Cardiac fibroblast (primary cell): ENCODE measurements at regions not wholly inside any gene's neighbourhood (a gene's known extent, or its start where the extent isn't known, plus 50 kb on each side); places are given as distances from the start of the nearest gene placed in this dataset.
"Not testable (repeated sequence)": the region's sequence is repeated elsewhere in the genome, so short reads cannot be mapped to it uniquely, and the experiment has no call there.

Source experiments
- DNase-seq, 2 donors: peaks; one replicate each; pipeline versions ENCODE4 v3.0.0 to v3.0.0-alpha.2; 2010; ENCODE audit warnings: low read depth in 2 of 2
- H3K4me3 ChIP-seq, 2 donors: replicated peaks in 1 of 2; 1 replicate in 1 of 2; 2 replicates in 1 of 2; pipeline ENCODE4 v1.5.1; 2011; ENCODE audit warnings: low read depth in 2 of 2, low read length in 2 of 2, mild to moderate bottlenecking in 2 of 2, moderate library complexity in 1 of 2
- TF ChIP-seq, protein P1 (sequence below): IDR thresholded peaks from one replicate; pipeline ENCODE4 v1.5.1; 2011; ENCODE audit warnings: low read depth, mild to moderate bottlenecking, low read length, inconsistent platforms

DNA sequence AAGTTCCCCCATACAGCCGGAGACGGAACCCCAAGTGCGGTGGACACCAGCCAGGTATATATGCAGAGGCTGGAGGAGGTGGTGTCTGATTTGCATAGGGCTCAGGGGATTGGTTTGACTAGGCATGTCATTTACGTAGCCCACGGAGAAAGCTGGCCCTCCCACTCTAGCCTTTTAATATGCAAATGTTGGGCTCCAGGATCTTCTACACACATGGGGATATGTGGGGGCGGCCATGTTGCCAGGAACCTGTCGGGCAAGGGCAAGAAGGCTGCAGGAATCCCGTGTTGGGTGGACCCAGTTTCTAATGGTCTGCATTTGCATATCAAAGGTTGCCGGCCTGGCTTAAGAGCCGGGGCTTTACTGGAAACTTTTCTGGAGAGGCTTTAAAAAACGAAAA is 57.4 kb downstream of the FTHL17 start:
- not testable (repeated sequence) for DNase-seq, H3K4me3 ChIP-seq

DNA sequence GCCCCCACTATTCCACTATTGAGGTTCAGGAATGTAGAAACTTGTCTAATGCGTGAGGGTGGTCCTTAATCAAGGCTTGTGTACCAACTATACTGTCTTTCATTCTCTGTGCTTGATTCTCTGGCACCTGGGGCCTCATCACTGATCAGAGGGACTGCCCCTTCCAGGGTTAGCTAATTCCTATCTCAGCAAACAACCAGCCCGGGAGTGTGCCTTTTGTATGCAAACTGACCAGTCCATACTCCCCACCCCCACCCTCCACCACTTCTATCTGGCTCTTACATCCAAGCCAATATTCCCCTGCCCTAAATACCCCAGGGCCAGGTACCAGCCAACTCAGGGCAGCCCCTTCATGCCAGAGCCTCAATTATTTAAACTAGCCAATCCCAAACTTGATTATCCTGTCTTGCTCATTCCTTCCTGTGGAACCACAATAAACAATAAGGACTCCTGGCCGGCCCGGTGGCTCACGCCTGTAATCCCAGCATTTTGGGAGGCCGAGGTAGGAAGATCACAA is 59.3 kb downstream of the FTHL17 start:
- no peak overlapping the region for H3K4me3 ChIP-seq
- TF ChIP-seq, protein P1, sequence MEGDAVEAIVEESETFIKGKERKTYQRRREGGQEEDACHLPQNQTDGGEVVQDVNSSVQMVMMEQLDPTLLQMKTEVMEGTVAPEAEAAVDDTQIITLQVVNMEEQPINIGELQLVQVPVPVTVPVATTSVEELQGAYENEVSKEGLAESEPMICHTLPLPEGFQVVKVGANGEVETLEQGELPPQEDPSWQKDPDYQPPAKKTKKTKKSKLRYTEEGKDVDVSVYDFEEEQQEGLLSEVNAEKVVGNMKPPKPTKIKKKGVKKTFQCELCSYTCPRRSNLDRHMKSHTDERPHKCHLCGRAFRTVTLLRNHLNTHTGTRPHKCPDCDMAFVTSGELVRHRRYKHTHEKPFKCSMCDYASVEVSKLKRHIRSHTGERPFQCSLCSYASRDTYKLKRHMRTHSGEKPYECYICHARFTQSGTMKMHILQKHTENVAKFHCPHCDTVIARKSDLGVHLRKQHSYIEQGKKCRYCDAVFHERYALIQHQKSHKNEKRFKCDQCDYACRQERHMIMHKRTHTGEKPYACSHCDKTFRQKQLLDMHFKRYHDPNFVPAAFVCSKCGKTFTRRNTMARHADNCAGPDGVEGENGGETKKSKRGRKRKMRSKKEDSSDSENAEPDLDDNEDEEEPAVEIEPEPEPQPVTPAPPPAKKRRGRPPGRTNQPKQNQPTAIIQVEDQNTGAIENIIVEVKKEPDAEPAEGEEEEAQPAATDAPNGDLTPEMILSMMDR = no peak
- no peak for DNase-seq

DNA sequence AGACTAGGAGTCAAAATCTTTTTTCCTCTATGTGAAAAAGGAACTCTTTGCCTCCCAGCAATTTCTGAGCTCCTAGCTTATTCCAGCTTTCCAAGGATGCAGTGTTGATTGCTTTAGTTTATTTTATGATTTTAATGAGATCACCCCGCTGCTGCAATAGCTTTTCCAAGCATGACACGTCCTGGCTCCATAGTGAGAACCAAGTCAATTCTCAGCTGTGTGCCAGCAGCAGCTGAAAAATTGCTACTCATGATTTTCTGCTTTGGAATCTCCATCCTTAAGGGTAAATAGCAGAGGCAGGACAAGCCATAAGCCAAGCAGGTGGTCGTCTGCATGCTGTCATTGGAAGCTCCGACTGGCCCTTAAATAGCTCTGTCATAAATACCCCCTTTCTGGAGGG is 64.5 kb downstream of the FTHL17 start:
- no peak for DNase-seq
- H3K4me3 ChIP-seq = no peak overlapping the region
- TF ChIP-seq, protein P1 = no peak

DNA sequence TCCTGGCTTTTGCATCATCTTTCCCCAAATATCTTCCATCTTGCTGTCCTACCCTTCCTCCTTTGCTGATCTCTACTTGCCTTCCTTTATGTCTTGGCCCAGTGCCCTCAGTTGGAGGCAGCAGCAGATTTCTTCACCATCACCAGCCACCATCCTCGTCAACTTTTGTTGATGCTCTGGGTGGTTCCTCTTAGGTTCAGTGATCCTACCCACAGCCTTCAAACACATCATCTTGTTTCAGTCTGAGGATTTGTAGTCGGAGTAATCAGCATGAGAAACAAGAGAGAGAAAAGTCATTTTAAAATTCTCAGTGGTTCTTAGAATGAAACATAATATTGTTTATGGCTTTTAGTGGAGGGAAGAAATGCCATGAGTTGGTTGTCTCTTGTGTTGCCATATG is 65.8 kb downstream of the FTHL17 start:
- TF ChIP-seq, protein P1 = no peak
- DNase-seq = no peak
- no peak overlapping the region for H3K4me3 ChIP-seq

DNA sequence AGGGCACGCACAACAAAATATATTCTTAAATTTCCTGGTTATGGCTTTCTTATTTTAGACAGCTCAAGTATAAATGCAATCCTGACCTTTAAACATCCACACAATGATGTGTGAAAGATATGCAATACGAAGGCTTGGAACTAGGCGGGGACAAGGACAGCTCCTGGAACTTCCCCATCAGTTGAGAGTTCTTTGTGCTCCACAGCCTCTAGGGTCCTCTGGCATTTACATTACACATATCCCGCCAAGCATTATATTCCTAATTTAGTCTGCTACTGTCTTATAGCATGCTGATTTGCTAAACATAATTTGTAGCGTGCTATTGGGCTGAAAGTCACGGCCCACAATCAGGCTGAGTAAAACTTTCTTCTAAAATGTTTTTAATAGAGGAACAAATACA is 74.4 kb downstream of the FTHL17 start:
- no peak overlapping the region for H3K4me3 ChIP-seq
- DNase-seq = no peak
- TF ChIP-seq, protein P1 = no peak

DNA sequence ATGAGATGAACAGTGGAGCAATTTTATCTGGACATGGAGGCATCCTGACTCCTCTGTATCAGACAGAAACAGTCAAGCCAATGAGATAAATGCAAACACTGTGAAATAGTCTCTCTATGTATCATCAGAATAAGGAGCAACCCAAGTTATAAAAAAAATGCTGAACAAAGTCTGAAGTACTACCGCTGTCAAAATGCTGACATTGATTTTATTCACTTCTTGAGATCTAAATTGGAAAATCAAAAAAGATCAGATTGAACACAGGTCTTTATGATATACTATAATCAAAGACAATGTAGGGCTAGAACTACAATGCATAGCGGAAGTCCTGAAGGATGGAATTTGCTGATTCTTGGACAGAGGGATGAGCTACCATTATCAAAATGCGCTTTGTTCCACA is 76.1 kb downstream of the FTHL17 start:
- no peak for DNase-seq
- no peak overlapping the region for H3K4me3 ChIP-seq
- TF ChIP-seq, protein P1 = no peak

DNA sequence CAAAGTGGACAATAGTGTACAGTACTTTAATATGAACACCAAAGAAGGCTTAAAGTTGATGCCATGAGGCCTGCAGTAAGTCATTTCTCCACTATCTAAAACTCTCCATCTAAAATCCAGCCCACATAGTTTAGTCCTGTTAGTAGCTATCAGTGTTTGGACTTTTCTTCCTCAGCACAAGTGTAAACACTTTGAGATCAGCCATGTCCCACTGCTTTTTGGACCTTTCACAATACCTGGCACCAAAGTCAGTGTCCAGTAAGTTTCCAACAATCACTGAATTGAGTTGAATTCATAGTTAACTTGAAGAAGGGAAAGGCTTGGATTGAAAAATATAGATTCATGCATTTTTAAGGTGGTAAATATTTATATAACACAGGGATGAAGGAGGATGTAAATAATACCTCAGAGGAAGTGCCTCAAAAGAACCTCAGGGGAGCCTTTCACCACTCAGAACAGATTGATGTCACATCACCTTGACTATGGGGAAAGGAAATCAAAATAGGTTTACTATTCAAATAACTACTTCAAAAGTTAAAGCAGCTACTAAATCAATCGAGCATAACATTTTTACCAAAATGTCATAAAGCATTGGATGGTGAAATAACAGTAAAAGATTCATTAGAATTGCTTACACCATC is 76.7 kb downstream of the FTHL17 start:
- TF ChIP-seq, protein P1 = no peak
- no peak for DNase-seq
- H3K4me3 ChIP-seq = no peak overlapping the region

DNA sequence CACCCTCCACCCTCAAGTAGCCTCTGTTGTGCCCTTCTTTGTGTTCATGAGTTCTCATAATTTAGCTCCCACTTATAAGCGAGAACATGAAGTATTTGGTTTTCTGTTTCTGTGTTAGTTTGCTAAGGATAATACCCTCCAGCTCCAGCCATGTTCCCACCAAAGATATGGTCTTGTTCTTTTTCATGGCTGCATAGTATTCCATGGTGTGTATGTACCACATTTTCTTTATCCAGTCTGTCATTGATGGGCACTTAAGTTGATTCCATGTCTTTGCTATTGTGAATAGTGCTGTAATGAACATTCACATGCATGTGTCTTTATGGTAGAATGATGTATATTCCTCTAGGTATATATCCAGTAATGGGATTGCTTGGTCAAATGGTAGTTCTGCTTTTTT is 77.8 kb downstream of the FTHL17 start:
- H3K4me3 ChIP-seq, DNase-seq: not testable (repeated sequence)
